Superior temporal gyrus (tissue), 1 donor: ENCODE measurements at regions not wholly inside any gene's neighbourhood (a gene's known extent, or its start where the extent isn't known, plus 50 kb on each side); places are given as distances from the start of the nearest gene placed in this dataset.

ENCODE experiments used
- DNase-seq: peaks from one replicate; pipeline ENCODE4 v3.0.0-alpha.2; 2016; ENCODE audit errors: extremely low spot score

DNA sequence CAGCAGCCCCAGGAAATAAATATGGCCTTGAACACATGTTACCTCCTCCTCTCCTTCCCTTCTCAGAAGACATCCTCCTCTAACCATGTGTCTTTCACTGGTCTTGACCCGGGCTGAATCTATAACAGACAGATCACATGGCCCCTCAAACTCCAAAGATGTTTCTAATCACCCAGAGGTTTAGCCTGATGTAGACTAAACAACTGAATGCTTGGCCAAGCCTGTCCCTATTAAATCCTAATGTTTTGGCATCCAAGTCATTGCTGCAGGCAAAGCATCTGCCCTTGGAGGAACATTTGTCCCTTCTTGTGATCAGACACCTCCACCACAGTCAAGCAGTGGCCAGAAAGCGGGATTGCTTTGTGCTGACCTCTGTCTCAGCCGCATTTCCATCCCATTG lies 65.5 kb downstream of the ANKRD60 start:
- no peak for DNase-seq

DNA sequence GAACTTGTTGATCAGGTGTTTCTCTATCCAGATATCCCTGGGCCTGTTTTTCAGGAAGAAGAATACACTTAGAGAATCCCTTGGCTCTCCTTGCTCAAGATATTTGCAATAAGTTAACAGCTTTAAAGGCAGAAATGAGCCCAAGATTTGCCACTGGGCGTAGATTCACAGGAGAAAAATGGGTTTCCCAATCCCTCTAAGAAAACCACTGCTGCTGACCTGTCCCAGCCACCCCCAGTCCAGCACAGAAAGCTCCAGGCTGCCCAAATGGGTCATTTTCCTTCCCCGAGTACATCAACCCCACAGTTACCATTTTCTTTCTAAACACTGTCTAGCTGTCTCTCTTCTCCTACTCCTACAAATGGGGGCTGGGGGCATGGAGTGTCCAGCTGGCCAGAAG lies 67.3 kb downstream of the ANKRD60 start:
- no peak for DNase-seq

DNA sequence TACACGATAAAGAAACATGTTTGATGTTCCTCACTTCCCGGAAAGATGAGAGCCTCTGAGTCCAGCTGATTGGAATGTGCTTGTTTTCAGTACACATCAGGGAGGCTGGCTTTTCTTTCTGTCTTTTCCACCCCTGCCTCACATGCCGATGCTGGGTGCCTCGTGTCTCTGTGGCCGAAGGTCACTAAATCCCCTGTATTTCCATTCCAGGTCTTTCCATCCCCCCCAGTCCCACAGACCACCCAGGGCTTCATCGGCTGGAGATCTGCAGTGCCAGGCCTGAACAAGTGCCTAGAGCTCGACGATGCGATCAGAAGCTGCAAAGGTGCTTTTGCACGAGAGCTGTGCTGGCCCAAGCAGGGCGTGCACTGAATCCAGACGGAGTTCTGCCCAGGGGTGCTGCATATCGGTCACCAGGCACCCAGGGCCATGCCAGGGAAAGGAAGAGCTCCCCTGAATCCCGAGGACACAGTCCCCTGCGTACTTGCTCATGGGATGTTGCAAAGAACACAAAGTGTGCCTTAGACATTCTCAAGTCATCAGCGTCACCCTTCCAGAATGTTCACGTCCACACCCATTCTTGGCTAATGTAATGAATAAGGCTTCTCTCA lies 67.9 kb downstream of the ANKRD60 start:
- DNase-seq, result no peak

DNA sequence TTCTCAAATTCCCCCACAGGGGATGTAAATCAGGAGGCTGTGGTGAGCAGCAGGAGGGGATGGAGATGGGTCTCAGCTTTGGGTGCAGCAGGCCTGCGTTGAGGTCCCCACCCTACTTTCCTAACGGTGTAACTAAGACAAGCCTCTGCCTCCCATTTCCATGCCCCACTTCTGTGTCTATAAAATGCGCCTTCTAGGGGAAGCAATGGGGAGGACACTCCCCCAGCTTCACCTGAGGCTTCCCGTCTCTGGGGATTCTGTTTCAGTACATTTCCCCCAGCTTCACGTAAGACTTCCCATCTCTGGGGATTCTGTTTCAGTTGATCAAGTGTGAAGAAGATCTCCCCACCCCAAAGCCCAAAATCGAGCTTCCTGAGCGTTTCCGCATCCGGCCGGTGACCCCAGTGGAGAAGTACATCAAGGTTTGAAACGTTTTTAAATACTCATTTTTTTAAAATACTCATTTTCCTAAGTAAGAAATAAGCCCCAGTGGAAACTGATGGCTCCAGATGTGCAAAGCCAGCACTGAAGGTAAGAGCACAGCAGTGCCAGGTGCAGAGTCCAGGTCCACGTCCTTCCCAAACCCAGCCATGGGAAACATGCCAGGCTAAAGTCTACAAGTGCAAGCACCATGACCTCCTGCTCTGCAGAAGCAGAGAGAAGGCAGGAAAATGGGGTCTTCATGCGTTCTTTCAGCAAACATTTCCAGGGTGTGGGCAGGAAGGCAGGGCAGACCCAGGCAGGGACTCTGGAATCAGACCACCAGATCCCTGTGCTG lies 73.1 kb downstream of the ANKRD60 start:
- no peak for DNase-seq

DNA sequence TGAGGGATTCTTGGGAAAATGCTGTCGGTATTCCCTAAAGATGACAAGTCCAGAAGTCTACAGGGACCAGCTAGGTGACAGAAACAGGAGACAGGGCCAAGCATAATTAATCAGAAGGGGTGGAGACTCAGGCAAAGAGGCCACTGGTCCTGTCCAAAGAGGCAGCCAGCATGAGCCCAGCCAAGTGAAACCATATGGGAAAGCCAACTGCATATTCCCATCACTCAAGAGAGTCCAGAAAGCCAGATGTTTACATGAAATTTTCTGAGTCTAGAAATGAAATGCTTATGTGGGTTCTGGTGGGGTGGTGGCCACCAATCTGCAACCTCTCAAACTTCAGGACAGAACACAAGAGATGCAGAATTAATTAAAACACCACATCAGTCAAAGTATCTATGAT lies 74.3 kb downstream of the ANKRD60 start:
- DNase-seq, result no peak

DNA sequence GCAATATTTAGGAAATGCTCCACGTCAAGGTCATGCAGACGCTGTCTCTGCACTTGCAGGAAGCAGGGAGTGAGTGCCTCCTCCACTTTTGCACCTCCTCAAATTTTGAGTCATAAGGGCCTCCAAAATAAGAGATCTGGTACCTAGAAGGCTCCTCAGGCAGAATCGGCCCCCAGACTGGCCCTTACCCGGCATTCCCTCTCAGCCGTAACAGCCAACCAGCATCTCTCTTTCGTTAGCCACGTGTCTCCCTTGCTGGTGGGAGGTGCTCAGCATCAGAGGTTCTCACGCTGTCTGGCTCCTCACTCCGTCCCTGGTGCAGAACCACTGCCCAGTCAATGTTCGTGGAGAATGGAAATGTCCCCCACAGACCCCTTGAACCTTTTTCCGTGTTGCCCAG lies 75.3 kb downstream of the ANKRD60 start:
- DNase-seq, result no peak

DNA sequence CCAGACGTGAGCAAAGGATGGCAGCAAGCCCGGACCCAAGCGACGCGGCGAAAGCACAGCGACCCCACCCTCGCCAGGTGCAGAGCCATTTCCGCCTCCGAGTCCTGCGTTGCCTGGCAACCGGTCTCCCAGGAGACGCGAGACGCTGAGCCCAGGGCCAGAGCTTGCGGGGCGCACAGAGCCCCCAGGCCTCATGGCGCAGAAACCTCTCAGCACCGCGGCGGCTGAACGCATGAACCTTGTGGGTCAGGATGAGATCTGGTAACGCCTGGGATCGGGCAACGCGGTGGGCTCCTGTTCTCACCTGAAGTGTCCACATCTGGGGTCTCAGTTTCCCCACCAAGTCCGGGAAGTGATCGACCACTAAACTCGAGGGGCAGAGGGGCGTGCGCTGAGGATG lies 77.7 kb downstream of the ANKRD60 start:
- no peak for DNase-seq

DNA sequence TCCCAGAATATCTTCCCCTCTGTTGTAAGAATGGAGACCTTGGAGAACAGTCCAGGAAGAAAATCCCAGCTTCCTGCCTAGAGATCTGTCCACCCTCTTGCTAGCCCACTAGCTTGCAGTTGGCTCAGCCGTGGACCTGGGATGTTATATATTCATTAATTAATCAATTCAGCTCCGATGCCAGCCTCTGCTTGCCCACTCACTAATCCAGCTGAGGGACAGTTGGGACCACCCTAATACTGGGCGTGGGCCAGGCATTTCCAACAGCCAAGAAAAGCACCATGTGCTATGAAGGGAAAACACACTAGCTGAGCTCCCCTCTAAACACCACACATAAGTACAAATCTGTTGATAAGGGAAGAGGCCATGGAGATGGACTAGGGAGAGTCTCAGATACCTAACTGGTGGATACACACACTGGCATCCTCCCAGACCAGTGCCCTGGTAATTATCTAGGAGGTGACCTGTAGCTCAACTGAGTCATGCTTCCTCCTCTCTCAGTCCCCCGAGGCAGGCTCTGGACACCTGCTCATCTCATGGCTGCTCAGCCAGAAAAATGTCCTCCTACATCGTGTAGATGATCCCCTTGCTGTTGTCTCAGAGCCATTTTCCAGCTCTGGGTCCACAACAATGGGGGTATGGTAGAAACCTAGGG lies 78.9 kb downstream of the ANKRD60 start:
- DNase-seq, result no peak

DNA sequence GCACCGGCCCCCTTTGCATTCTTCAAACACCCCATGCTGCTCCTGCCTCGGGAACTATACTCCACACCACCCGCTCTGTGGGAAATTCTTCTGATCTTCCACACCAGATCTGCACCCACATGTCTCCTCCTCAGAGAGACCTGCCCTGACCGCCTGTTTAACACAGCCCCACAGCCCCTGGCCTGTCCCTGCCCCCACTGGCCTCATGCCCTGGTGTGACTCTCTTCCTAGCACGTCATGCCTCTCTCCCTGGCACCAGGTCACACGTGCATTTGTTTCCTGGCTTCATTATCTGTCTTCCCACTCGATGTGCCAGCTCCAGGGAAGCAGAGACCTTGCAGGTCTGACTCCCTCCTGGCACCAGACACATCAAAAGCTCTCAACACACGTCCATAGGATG lies 79.6 kb downstream of the ANKRD60 start:
- no peak for DNase-seq

DNA sequence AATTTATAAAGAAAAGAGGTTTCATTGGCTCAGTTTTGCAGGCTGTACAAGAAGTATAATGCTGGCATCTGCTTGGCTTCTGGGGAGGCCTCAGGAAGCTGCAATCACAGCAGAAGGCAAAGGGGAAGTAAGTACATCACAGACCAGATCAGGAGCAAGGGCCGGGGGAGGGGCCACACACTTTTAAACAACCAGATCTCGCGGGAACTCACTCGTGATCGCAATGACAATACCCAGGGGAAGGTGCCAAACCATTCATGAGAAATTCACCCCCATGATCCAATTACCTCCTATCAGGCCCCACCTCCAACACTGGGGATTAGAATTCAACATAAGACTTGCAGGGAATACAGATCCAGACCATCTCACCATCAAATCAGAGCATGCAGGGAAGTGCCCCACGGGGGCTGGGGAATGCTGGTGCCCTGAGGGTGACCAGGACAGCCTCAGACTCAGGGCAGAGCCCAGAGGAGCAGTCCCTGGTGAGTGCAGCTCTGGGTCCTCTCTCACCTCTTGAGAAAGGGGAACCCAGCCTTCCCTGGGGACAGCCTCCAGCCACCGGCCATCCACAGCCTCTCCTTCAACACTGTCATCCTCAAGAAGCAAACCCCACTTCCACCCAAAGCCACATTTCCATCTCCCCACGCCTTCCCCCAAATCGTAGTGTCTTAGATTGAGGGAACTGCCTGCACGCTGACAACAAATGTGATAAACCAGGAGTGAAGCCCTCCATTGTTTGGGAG lies 80.7 kb downstream of the ANKRD60 start:
- no peak for DNase-seq

DNA sequence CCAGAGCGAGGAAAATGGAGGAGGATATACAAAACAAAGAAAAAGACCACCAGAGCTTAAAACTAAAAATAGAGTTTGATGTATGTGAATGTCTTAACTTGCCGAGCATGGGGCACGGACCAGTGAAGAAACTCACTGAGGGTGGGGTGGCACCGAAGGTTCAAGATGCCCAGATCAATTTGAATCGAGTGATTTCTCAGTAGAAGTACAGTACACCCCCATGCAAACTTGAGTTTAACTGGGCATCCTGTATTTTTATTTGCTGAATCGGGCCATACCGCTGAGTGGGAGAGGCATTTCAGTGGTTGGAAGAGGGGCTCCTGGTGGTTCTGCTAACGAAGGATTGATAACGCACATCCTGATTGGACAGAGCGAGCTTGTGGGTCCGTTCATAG lies 81.7 kb downstream of the ANKRD60 start:
- DNase-seq, result no peak

DNA sequence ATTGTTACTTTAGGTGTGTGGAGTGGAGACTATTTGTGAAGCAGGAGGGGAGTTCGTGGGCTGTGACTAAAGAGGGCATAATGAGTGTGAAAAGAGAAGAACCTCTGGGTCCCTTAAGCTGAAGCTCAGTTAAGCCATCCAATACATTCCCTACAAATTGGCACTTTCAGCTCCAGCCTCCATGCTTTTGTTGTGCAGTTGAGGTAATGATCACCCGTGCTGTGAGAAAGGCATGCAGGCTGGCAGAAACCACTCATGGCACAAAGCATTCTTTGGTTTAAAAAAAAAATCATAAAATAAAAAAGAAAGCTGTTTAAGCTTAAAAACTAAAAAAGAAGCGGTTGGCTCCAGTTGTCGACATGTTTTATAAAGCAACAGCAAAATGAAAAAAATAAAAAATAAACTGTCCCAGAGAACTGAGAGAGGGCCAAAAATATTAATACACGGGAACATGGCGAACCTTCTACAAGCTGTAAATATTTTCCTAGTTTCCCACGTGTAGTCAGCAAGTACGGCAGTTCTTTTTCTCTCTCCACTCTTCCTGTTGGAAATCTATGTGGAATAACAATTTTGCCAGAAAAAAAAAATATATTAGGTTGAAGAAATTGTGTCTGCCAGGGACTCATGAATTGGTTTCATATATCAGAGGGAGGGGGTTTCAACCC lies 82.2 kb downstream of the ANKRD60 start:
- peak; percentile 38 for DNase-seq

DNA sequence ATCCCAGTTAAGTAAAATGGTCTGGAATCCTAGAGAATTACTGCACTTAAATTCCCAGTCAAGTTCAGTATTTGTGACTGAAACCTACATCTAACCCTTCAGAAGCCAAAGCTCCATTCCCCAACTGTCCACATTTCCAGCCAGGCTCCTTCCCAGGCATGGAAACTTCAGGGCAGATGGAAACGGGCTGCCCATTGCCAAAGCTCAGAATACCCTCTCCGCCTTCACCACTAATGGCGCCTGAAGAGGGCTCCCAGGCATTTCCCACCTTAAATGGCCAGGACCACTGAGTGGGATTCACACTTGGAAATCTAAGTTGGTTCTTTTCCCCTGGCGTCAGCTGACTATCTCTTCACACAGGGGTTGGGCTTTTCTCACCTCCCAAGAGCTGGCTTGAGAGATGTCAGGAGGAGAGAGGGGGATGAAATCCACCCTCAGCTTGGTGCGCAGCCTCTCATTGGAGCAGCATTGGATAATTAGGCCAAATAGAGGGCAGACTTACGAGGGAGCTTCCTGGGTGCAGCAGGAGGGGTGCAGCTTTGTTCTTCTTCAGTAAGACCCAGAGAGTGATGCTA lies 82.9 kb downstream of the ANKRD60 start:
- no peak for DNase-seq

DNA sequence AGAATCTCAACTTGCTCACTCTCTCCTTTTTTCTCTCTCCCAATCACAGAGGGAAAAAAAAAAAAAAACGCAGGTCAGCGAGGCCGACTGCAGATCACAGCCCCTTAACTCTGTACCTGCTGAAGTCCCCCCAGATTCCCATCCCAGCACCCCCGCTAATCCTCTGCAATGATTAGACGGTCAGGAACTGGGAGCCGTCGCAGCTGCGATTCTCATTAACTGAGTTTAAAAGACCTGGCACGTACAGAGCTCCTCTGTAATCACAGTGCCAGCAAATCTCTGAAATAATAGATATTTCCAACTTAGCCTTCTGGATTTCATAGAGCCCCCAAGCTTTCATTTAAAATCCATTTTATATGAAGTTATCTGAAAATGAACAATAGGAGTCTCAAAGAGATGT lies 84.4 kb downstream of the ANKRD60 start:
- no peak for DNase-seq

DNA sequence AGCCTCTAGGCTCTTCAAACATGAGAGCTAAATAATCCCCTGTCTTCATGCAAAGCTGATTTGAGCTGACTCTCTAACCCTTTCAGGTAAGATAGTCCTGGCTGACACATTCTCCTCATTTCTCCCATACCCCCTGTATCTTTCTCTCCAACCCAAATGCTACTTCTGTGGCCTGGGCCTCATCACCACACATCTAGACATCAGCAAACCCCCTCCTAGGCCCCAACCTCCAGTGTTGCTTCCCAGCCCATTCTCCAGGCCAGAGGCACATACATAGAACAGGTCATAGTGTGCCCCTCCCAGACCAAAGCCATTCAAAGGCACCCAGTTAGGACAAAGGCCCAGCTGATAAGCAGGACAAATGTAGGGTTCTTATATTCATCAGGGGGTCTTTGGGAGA lies 84.9 kb downstream of the ANKRD60 start:
- no peak for DNase-seq

DNA sequence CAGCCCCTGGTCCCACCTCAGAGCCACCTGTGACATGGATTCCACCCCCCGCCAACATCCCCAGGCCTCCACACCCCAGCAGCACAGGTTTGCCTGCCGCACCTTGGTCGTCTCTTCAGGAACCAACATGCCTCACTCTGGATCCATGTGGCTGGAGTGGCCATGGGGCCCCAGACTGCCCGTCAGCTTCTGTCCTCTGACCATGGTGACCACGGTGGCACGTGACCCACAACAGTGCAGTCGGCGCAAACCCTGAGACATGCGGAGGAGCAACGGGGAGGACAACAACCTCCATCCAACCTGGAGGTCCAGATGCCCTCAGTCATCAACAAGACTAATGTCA lies 85.6 kb downstream of the ANKRD60 start:
- no peak for DNase-seq

DNA sequence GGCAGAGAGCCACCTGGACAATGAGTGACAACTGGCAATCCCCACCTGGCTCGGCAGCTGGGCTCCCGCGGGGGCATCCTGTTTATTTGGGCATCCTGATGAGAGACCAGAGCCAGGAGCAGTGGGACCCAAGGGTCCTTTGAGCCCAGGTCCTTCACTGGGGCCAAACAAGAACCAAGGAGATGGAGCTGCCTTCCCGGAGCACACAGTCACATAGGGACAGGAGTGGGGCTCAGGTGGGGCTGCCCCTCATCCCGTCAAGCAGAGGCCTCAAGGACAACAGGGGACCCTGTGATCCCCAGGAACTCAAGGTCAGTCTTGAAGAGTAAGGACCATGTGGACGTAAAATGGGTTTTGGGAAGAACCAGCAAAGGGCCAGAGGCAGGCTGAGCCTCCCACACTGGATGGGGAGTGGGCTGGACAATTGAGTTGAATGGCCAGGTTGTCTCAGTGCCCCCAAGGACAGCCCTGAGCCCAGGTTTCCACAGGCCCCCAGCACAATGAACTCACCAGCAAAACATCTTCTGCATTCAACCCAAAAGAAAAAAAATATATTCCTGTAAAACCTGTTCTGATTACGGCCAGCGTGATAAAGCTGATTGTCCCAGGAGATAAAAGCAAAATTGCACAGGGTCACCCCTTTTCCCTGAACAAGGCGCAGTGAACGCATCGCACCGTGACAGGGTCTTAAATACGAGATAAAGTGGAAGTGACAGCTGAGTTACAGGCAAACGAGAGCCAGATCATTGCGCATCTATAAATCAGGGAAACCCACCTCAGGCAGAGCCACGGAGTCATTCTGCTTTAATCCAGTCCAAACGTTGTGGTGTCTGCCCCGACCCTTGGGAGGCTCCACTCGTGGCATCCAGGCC lies 86.2 kb downstream of the ANKRD60 start:
- no peak for DNase-seq

DNA sequence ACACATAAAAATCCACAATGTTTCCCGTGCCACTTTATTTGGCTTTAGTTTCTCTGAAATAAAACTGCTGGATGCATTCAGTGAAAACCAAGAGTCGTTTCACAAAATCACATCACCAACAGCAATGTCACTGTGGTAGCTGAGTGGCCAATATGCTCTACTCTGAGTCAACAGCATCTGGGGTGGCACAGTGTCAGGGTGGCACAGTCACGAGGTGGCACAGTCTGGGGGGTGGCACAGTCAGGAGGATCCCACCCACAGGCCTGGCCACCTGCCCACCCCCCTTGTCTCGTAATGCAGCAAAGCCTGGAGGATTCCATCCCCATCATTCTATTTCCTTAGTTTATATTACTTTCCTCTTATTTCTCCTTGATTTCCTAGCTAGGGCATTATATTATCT lies 87.0 kb downstream of the ANKRD60 start:
- peak; percentile 29 for DNase-seq

DNA sequence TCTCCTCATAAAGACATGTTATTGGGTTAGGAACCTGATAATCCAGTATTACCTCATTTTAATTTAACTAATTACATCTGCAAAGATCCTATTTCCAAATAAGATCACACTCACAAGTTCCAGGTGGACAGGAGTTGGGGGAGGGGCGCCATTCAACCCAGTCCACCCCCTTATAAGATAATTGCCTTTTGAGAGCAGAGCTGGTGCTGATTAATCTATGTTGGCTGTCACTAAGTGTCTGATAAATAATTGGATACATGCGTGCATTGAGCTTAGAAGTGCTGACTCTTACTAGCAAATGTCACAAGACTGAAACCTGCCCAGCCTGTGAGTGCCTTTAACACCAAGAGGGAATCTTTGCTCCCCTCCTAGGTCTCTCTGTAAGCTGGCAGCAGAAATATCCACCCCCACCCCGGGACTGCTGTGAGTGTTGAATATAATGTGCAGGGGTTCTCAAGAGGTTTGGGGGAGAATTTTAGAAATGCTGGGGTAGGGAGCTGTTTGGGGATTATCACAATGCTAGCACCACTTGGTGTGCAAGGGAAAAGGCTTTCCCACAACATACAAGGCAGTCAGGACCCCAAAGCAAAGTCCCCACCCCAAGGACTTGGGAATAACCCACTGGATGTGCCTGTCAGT lies 87.5 kb downstream of the ANKRD60 start:
- no peak for DNase-seq
